Panc1 (cell line): ENCODE measurements at regions not wholly inside any gene's neighbourhood (a gene's known extent, or its start where the extent isn't known, plus 50 kb on each side); places are given as distances from the start of the nearest gene placed in this dataset.

ENCODE experiments used
- ATAC-seq: fragments of 200-7000 bp; cut with Tn5 transposase; 2 replicates; pipeline ENCODE4 v1.9.1; 2020; ENCODE audit warnings: mild to moderate bottlenecking, moderate library complexity
- BruUV-seq: library from RNA; stranded (reverse); fragments of 400-500 nt; replicated peaks from 2 replicates; lab custom pipeline; 2021; lab: Mats Ljungman, UMichigan
- CTCF ChIA-PET: fragments of 300-600 bp; sonication (Branson Sonifier 250); formaldehyde crosslinking; loops from one replicate; lab custom pipeline; 2022; ENCODE audit warnings: antibody characterized with exemption; lab: Charles Lee
- POLR2A ChIA-PET: fragments of 300-600 bp; sonication (Branson Sonifier 250); formaldehyde crosslinking; loops from one replicate; lab custom pipeline; 2022; ENCODE audit warnings: antibody characterized with exemption; lab: Charles Lee
- DNase-seq: peaks from one replicate; pipeline ENCODE4 v3.0.0-alpha.2; 2010; ENCODE audit warnings: low read depth, low spot score
- H3K27ac ChIP-seq: 2 replicates; pipeline ENCODE4 v1.5.1; 2011; ENCODE audit warnings: mild to moderate bottlenecking, low read length, inconsistent platforms
- H3K27me3 ChIP-seq: fragments of 200-500 bp; sonication (Bioruptor generic); 2 replicates; pipeline ENCODE4 v1.6.0; 2014; ENCODE audit warnings: low read length, inconsistent platforms; ENCODE audit not compliant: control insufficient read depth, insufficient read depth
- H3K36me3 ChIP-seq: fragments of 200-500 bp; sonication (Bioruptor generic); 2 replicates; pipeline ENCODE4 v1.5.1; 2014; ENCODE audit warnings: inconsistent platforms, mild to moderate bottlenecking, low read length, moderate library complexity; ENCODE audit not compliant: control insufficient read depth, insufficient read depth
- H3K4me1 ChIP-seq: 2 replicates; pipeline ENCODE4 v1.5.1; 2011; ENCODE audit warnings: inconsistent platforms, mild to moderate bottlenecking, low read length, moderate library complexity; ENCODE audit not compliant: control insufficient read depth, insufficient read depth
- H3K4me3 ChIP-seq, 2 experiments: 2 replicates each; pipeline ENCODE4 v1.5.1; 2011 to 2012; ENCODE audit warnings: low read depth in 2 of 2, low read length in 2 of 2, mild to moderate bottlenecking in 2 of 2, inconsistent platforms in 1 of 2, moderate library complexity in 1 of 2
- H3K9me3 ChIP-seq: fragments of 200-500 bp; sonication (Bioruptor generic); 2 replicates; pipeline ENCODE4 v1.5.1; 2014; ENCODE audit warnings: low read depth, mild to moderate bottlenecking, inconsistent platforms, low read length, moderate library complexity; ENCODE audit not compliant: control insufficient read depth, insufficient read depth
- POLR2AphosphoS5 ChIP-seq: IDR thresholded peaks from 2 replicates; pipeline ENCODE4 v1.6.1; 2012; ENCODE audit warnings: mild to moderate bottlenecking, low read depth, low read length, moderate library complexity
- SIN3A ChIP-seq: IDR thresholded peaks from 2 replicates; pipeline ENCODE4 v1.6.1; 2012; ENCODE audit warnings: low read depth, mild to moderate bottlenecking, low read length, moderate library complexity, borderline replicate concordance; ENCODE audit not compliant: insufficient read depth
- TCF7L2 ChIP-seq: IDR thresholded peaks from 2 replicates; pipeline ENCODE4 v1.6.1; 2011; ENCODE audit warnings: mild to moderate bottlenecking, low read depth, low read length, inconsistent platforms
- in situ Hi-C: cut with HindIII; loops from 2 replicates; pipeline ENCODE4 v1.10.0; 2016; ENCODE audit warnings: low sequenced_read_pairs, low pct_unique_long_range_greater_than_20kb
- intact Hi-C: fragments of 100-400 bp; cut with micrococcal nuclease; formaldehyde crosslinking; loops from one replicate; pipeline ENCODE4 v1.10.0; 2022; ENCODE audit not compliant: unreplicated experiment
- TF ChIP-seq, protein P1 (sequence below): fragments of 450-650 bp; IDR thresholded peaks from 2 replicates; pipeline ENCODE4 v1.5.1; 2017; ENCODE audit warnings: mild to moderate bottlenecking
- TF ChIP-seq, protein P2 (sequence below), 2 experiments: IDR thresholded peaks; 2 replicates each; pipeline ENCODE4 v1.6.1; 2011 to 2012; ENCODE audit warnings: low read depth in 2 of 2, control low read depth in 1 of 2, low read length in 1 of 2, mild to moderate bottlenecking in 1 of 2, moderate library complexity in 1 of 2; ENCODE audit not compliant: insufficient read depth in 1 of 2

GRCh38 chr2:120533625-120534024, 187.7 kb downstream of the INHBB start:
- no peak overlapping the region for H3K4me3 ChIP-seq
- BruUV-seq: no TSS peak
- POLR2A ChIA-PET: no interaction called here
- no peaks in the 10 kb centered on the region for H3K27me3 ChIP-seq
- H3K27ac ChIP-seq: no peak overlapping the region
- ATAC-seq: no peak
- in situ Hi-C loops: no loop called here
- CTCF ChIA-PET: interaction anchor here (0.7 kb wide), 1 partner anchor 12 kb away, joined by 3 read pairs; no protein-coding TSS in a partner anchor
- intact Hi-C loops: no loop called here
- no peak for TF ChIP-seq POLR2AphosphoS5
- no peak for TF ChIP-seq SIN3A
- TF ChIP-seq, protein P1, sequence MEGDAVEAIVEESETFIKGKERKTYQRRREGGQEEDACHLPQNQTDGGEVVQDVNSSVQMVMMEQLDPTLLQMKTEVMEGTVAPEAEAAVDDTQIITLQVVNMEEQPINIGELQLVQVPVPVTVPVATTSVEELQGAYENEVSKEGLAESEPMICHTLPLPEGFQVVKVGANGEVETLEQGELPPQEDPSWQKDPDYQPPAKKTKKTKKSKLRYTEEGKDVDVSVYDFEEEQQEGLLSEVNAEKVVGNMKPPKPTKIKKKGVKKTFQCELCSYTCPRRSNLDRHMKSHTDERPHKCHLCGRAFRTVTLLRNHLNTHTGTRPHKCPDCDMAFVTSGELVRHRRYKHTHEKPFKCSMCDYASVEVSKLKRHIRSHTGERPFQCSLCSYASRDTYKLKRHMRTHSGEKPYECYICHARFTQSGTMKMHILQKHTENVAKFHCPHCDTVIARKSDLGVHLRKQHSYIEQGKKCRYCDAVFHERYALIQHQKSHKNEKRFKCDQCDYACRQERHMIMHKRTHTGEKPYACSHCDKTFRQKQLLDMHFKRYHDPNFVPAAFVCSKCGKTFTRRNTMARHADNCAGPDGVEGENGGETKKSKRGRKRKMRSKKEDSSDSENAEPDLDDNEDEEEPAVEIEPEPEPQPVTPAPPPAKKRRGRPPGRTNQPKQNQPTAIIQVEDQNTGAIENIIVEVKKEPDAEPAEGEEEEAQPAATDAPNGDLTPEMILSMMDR: no peak
- no peak for TF ChIP-seq TCF7L2
- TF ChIP-seq, protein P2, sequence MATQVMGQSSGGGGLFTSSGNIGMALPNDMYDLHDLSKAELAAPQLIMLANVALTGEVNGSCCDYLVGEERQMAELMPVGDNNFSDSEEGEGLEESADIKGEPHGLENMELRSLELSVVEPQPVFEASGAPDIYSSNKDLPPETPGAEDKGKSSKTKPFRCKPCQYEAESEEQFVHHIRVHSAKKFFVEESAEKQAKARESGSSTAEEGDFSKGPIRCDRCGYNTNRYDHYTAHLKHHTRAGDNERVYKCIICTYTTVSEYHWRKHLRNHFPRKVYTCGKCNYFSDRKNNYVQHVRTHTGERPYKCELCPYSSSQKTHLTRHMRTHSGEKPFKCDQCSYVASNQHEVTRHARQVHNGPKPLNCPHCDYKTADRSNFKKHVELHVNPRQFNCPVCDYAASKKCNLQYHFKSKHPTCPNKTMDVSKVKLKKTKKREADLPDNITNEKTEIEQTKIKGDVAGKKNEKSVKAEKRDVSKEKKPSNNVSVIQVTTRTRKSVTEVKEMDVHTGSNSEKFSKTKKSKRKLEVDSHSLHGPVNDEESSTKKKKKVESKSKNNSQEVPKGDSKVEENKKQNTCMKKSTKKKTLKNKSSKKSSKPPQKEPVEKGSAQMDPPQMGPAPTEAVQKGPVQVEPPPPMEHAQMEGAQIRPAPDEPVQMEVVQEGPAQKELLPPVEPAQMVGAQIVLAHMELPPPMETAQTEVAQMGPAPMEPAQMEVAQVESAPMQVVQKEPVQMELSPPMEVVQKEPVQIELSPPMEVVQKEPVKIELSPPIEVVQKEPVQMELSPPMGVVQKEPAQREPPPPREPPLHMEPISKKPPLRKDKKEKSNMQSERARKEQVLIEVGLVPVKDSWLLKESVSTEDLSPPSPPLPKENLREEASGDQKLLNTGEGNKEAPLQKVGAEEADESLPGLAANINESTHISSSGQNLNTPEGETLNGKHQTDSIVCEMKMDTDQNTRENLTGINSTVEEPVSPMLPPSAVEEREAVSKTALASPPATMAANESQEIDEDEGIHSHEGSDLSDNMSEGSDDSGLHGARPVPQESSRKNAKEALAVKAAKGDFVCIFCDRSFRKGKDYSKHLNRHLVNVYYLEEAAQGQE (IDR thresholded peaks at IDR 0.05; ENCODE audit: insufficient read depth in 1 of 2, low read depth in 2 of 2, low read length in 1 of 2): no peak
- H3K4me1 ChIP-seq: no peaks in the 10 kb centered on the region
- H3K36me3 ChIP-seq: no peaks in the 10 kb centered on the region
- H3K9me3 ChIP-seq: no peaks in the 10 kb centered on the region
- no peak for DNase-seq

- BruUV-seq: no TSS peak
- DNase-seq: no peak
- CTCF ChIA-PET: no interaction called here
Observed at GRCh38 chr2:120534457-120534856, 188.5 kb downstream of the INHBB start.

More at GRCh38 chr2:120534457-120534856, 188.5 kb downstream of the INHBB start:
- intact Hi-C loops (no loop called here), in situ Hi-C loops (no loop called here)
- H3K27me3 ChIP-seq: no peaks in the 10 kb centered on the region
- no peaks in the 10 kb centered on the region for H3K9me3 ChIP-seq
- TF ChIP-seq TCF7L2: no peak
- TF ChIP-seq, protein P2 (IDR thresholded peaks at IDR 0.05; ENCODE audit: insufficient read depth in 1 of 2, low read depth in 2 of 2, low read length in 1 of 2): no peak
- TF ChIP-seq, protein P1: no peak
- TF ChIP-seq SIN3A: no peak
- no peak for TF ChIP-seq POLR2AphosphoS5
- POLR2A ChIA-PET: no interaction called here
- no peak for ATAC-seq
- no peak overlapping the region for H3K27ac ChIP-seq
- H3K4me1 ChIP-seq: no peaks in the 10 kb centered on the region
- no peaks in the 10 kb centered on the region for H3K36me3 ChIP-seq
- H3K4me3 ChIP-seq: no peak overlapping the region
